Hematopoietic multipotent progenitor cell (in vitro differentiated cells): ENCODE measurements at regions not wholly inside any gene's neighbourhood (a gene's known extent, or its start where the extent isn't known, plus 50 kb on each side); places are given as distances from the start of the nearest gene placed in this dataset. TPM values are rescaled to one million over a fixed set of nuclear protein-coding genes. Genes with fewer than 3 reads are reported as not detected.
"Not testable (repeated sequence)": the region's sequence is repeated elsewhere in the genome, so short reads cannot be mapped to it uniquely, and the experiment has no call there.

ENCODE experiments used
- DNase-seq, 3 donors: peaks; one replicate each; pipeline ENCODE4 v3.0.0-alpha.2; 2011 to 2015; ENCODE audit warnings: low read depth in 2 of 3, low spot score in 2 of 3
- small RNA-seq: library from RNA; depleted of rRNA; stranded (forward); fragments of <200 nt; gene quantifications from one replicate; pipeline ENCODE3, GENCODE V24; 2012

DNA sequence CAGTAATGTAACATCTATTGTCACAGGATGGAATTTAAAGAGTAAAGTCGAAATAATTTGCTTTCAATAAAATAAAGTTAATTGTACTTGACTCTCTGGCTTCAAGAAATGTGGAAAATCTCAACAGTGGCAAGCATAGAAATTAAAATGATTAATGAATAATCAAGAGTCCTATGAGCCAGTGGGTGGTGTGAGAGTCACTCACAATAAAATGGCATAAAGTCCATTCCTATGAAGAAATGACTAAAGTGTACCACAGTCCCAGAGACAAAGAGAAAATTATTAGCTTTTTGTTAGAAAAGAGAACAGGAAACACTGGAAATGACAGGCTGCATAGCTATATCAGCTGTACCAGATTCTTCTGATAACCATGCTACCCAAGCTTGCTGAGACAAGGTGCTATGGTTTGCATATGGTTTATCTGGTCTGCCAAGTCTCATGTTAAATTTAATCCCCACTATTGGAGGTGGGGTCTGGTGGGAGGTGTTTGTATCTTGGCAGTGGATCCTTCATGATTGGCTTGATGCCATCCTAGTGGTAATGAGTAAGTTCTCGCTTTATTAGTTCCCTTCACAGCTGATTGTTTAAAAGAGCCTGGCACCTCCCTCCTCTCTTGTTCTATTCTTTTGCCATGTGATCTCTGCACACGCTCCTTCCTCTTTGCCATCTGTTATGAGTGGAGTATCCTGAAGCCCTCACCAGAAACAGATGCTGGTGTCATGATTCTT, 647.7 kb upstream of the ITGA1 start:
- no peak for DNase-seq

- DNase-seq = no peak
These were observed 639.0 kb upstream of the ITGA1 start for GRCh38 chr5:52148679-52149078.

DNA sequence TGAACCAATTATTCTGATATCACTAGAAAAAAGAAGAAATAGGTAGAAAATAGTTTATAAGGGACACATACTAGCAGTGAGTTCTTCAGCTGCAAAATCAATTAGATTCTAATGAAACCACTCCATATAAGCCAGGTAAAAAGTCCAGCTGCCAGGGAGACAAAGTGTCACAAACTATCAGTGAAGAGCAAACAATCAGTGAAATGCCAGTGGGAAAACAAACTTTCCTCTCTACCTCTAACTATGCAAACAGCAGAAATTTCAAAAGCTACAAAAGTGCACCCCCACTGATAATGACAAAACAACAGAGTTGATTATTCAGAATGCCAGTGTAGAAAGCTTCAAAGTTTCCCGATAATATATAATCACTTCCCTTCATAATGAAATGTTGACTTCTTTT, 637.2 kb upstream of the ITGA1 start:
- no peak for DNase-seq

- not testable (repeated sequence) for DNase-seq
These were observed 630.9 kb upstream of the ITGA1 start for GRCh38 chr5:52156809-52157208.

DNA sequence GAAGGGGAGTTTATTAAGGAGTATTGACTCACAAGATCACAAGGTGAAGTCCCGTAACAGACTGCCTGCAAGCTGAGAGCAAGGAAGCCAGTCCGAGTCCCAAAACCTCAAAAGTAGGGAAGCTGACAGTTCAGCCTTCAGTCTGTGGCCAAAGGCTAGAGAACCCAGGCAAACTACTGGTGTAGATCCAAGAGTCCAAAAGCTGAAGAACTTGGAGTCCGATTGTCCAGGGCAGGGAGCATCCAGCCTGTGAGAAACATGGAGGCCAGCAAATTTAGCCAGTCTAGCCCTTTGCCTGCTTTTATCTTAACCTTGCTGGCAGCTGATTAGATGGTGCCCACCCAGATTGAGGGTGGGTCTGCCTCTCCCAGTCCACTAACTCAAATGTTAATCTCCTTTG, 621.9 kb upstream of the ITGA1 start:
- not testable (repeated sequence) for DNase-seq

- DNase-seq = no peak
These were observed 614.6 kb upstream of the ITGA1 start for GRCh38 chr5:52173133-52173532.

GRCh38 chr5:52177193-52177592, 610.5 kb upstream of the ITGA1 start:
- no peak for DNase-seq

GRCh38 chr5:52181403-52181802, 606.3 kb upstream of the ITGA1 start:
- DNase-seq = no peak

GRCh38 chr5:52190737-52191136, 597.0 kb upstream of the ITGA1 start:
- no peak for DNase-seq

DNA sequence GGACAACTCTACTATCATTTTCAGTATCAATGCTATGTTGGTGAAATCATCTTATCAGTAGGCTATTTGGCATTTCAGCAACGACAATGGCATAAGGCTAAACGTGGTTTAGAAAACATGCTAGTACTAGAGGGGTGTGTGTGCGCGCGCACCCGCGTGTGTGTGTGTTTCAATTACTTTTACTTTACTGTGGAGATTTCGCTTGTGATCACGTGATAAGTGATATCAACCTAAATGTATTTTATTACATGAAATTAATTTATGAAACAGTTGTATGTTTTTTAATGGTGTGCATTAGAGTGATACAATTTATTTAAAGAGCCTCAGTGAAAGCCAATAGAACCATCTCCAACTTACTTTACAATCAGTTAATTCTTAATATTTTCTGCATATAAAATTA, 587.9 kb upstream of the ITGA1 start:
- no peak for DNase-seq

- DNase-seq = no peak
These were observed 585.5 kb upstream of the ITGA1 start for GRCh38 chr5:52202256-52202655.

DNA sequence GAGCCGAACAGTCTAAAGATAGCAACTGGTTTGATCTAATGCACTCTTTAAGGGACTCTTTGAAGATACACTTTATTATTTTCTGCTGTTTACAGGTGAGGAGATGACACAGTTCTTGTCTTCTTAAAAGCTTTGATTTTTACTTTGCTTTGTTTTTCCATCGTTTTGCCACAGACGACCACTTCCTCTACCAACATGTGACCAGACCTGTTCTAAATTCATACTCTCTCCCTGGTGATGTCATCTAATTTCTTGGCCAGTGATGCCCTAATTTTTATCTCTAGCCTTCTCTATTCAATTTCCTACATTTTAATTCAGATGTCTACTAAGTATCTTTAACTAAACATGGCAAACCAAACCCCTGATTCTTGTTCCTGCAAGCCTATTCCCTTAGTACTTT, 583.4 kb upstream of the ITGA1 start:
- DNase-seq = no peak

Small RNAs in the stretch of these regions (small RNA-seq; reads per million reads assigned to genes)
- gene RNA5SP182 = not detected
